A204.1 (cell line): ENCODE measurements at regions not wholly inside any gene's neighbourhood (a gene's known extent, or its start where the extent isn't known, plus 50 kb on each side); places are given as distances from the start of the nearest gene placed in this dataset.
"Not testable (repeated sequence)": the region's sequence is repeated elsewhere in the genome, so short reads cannot be mapped to it uniquely, and the experiment has no call there.

Experiments used
- FAIRE-seq: peaks from 2 replicates; lab custom pipeline; 2012; peaks lifted over from hg19 to GRCh38; lab: Jason Lieb, UNC

- FAIRE-seq = no peak
Observed at GRCh38 chr4:25474690-25475089, 97.6 kb downstream of the ANAPC4 start.

GRCh38 chr4:25477221-25477620 lies 100.2 kb downstream of the ANAPC4 start:
- no peak for FAIRE-seq

- FAIRE-seq = no peak
Observed at GRCh38 chr4:25481648-25482047, 104.6 kb downstream of the ANAPC4 start.

GRCh38 chr4:25484243-25484721 lies 107.2 kb downstream of the ANAPC4 start:
- FAIRE-seq = no peak

GRCh38 chr4:25485104-25485503 lies 108.0 kb downstream of the ANAPC4 start:
- no peak for FAIRE-seq

- FAIRE-seq = no peak
Observed at GRCh38 chr4:25486171-25486570, 109.1 kb downstream of the ANAPC4 start.

GRCh38 chr4:25487155-25487554 lies 110.1 kb downstream of the ANAPC4 start:
- FAIRE-seq = no peak

GRCh38 chr4:25489253-25489797 lies 112.3 kb downstream of the ANAPC4 start:
- FAIRE-seq = no peak

GRCh38 chr4:25493466-25493865 lies 116.4 kb downstream of the ANAPC4 start:
- no peak for FAIRE-seq

GRCh38 chr4:25494166-25494565 lies 117.1 kb downstream of the ANAPC4 start:
- no peak for FAIRE-seq

- no peak for FAIRE-seq
Observed at GRCh38 chr4:25500626-25501316, 123.7 kb downstream of the ANAPC4 start.

GRCh38 chr4:25502115-25502514 lies 125.1 kb downstream of the ANAPC4 start:
- FAIRE-seq = no peak

GRCh38 chr4:25503779-25504178 lies 126.7 kb downstream of the ANAPC4 start:
- FAIRE-seq = no peak

GRCh38 chr4:25504932-25505636 lies 128.0 kb downstream of the ANAPC4 start:
- no peak for FAIRE-seq

- no peak for FAIRE-seq
Observed at GRCh38 chr4:25505637-25505991, 128.6 kb downstream of the ANAPC4 start.

- no peak for FAIRE-seq
Observed at GRCh38 chr4:25506032-25506571, 129.0 kb downstream of the ANAPC4 start.

GRCh38 chr4:25509646-25510045 lies 132.6 kb downstream of the ANAPC4 start:
- no peak for FAIRE-seq

GRCh38 chr4:25511823-25512222 lies 134.8 kb downstream of the ANAPC4 start:
- FAIRE-seq = not testable (repeated sequence)

GRCh38 chr4:25513814-25514213 lies 136.8 kb downstream of the ANAPC4 start:
- FAIRE-seq = no peak

GRCh38 chr4:25523405-25523804 lies 132.2 kb upstream of the SLC34A2 start:
- FAIRE-seq = no peak

GRCh38 chr4:25524663-25525062 lies 131.0 kb upstream of the SLC34A2 start:
- FAIRE-seq = no peak

GRCh38 chr4:25525896-25526295 lies 129.8 kb upstream of the SLC34A2 start:
- no peak for FAIRE-seq

GRCh38 chr4:25527034-25527433 lies 128.6 kb upstream of the SLC34A2 start:
- FAIRE-seq = no peak
